ENCODE measurements at regions not wholly inside any gene's neighbourhood (a gene's known extent, or its start where the extent isn't known, plus 50 kb on each side); places are given as distances from the start of the nearest gene placed in this dataset.

DNA sequence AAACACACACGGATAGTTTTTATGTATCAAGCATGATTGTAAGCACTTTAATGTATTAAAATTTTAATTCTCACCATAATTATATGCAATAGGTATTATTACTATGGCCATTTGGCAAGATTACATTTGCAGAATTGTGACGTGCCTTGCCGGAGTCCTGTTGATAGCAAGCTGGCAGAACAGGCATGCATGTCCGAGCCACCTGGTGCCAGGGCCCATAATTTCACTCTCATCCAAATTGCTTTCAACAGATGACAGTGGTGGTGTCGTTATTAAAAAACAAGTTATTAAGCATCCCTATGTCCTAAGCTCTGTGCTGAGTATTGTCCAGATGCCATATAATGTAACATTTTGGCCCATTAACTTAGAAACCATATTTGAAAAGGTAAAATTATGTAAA is 374.3 kb downstream of the FOXO1 start:
- no peak for DNase-seq

DNA sequence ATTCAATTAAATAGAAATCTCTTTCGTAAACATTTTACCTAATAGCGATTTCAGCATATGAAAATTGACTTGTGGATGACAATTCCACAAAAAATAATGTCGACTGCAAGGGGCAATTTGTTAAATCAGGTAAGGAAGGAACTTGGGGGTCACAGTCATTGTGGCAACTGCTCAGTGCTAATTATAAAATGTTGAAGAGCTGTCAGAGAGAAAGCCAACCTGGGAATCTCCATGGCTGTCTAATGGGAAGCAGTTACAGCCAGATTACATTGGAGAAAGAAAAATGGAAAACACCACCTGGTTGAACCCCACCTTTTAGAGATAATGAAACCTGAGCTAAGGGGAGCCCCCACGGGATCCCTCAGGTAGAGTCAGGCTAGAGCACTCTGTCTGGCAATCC is 373.9 kb downstream of the FOXO1 start:
- no peak overlapping the region for H3K27ac ChIP-seq

More for the DNA sequence above, 374.3 kb downstream of the FOXO1 start:
- ATAC-seq: peak in 3 of 4 donors; percentile 45 to 62 (median 56)
- WGBS, 3 donors: 41 to 71% (median 60%) methylated on average over 5 of the region's 5 CpGs
- no peak overlapping the region for H3K4me3 ChIP-seq
- H3K27me3 ChIP-seq (ENCODE audit: insufficient read depth in 3 of 3, low read length in 2 of 3): no peaks in the 10 kb centered on the region
- H3K9me3 ChIP-seq: peaks cover 17% of the 10 kb centered on the region
- TF ChIP-seq, protein P1, sequence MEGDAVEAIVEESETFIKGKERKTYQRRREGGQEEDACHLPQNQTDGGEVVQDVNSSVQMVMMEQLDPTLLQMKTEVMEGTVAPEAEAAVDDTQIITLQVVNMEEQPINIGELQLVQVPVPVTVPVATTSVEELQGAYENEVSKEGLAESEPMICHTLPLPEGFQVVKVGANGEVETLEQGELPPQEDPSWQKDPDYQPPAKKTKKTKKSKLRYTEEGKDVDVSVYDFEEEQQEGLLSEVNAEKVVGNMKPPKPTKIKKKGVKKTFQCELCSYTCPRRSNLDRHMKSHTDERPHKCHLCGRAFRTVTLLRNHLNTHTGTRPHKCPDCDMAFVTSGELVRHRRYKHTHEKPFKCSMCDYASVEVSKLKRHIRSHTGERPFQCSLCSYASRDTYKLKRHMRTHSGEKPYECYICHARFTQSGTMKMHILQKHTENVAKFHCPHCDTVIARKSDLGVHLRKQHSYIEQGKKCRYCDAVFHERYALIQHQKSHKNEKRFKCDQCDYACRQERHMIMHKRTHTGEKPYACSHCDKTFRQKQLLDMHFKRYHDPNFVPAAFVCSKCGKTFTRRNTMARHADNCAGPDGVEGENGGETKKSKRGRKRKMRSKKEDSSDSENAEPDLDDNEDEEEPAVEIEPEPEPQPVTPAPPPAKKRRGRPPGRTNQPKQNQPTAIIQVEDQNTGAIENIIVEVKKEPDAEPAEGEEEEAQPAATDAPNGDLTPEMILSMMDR (IDR thresholded peaks at IDR 0.05): no peak
- intact Hi-C loops (cut with DNase I): no loop called here
- no peaks in the 10 kb centered on the region for H3K4me1 ChIP-seq
- no peak overlapping the region for H3K27ac ChIP-seq
- H3K36me3 ChIP-seq (ENCODE audit: insufficient read depth in 1 of 2, low read depth in 1 of 2): no peaks in the 10 kb centered on the region

DNA sequence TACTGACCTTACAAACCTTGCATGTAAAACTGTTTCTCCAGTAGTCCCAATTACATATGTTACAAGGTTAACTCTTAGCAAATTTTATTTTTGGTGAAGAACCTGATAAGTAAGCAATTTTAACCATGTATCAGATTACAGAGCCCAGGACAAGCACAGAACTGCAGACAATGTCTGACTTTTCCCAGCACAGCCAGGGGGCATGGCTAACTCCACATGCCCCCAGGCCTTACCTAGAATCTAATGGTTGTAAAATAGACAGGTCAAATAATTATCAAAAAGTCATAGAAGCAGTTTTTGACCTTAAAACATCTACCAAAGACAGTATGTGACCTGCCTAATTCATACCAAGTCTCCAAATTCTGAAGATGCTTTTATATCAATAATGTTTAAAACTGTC is 364.1 kb downstream of the FOXO1 start:
- no peak overlapping the region for H3K4me3 ChIP-seq
- intact Hi-C loops (cut with DNase I): no loop called here
- no peaks in the 10 kb centered on the region for H3K36me3 ChIP-seq (ENCODE audit: insufficient read depth in 1 of 2, low read depth in 1 of 2)
- TF ChIP-seq, protein P1 (IDR thresholded peaks at IDR 0.05): no peak
- no peak overlapping the region for H3K27ac ChIP-seq
- no peaks in the 10 kb centered on the region for H3K27me3 ChIP-seq (ENCODE audit: insufficient read depth in 3 of 3, low read length in 2 of 3)
- ATAC-seq (no peak), DNase-seq (no peak)
- peaks cover 5% of the 10 kb centered on the region for H3K9me3 ChIP-seq
- no peaks in the 10 kb centered on the region for H3K4me1 ChIP-seq

More for the DNA sequence above, 373.9 kb downstream of the FOXO1 start:
- intact Hi-C loops (cut with DNase I): no loop called here
- WGBS, 3 donors: 72 to 91% (median 81%) methylated on average over 4 of the region's 4 CpGs
- H3K4me3 ChIP-seq: no peak overlapping the region
- TF ChIP-seq, protein P1 (IDR thresholded peaks at IDR 0.05): no peak
- H3K4me1 ChIP-seq: no peaks in the 10 kb centered on the region
- DNase-seq (no peak), ATAC-seq (no peak)
- H3K27me3 ChIP-seq (ENCODE audit: insufficient read depth in 3 of 3, low read length in 2 of 3): no peaks in the 10 kb centered on the region
- no peaks in the 10 kb centered on the region for H3K36me3 ChIP-seq (ENCODE audit: insufficient read depth in 1 of 2, low read depth in 1 of 2)
- peaks cover 17% of the 10 kb centered on the region for H3K9me3 ChIP-seq

DNA sequence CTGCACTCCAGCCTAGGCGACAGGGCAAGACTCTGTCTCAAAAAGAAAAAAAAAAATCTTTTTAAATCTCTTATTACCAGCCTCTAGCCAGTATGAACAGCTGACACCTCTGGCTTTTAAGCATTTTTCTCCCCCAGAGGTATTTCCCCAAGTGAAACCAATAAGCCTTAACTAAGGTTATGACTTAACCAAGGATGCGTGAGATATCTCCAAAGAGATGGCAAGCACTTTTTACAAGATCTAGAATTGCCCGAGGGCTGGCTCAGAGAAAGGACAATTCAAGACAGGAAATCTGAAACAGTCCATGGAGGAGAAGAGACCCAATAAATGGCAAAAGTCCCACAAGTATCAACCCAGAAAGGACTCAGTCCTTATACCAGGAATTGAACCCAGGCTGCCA is 362.1 kb downstream of the FOXO1 start:
- Histone ChIP-seq H3K4me3 (no peak overlapping the region), H3K27ac (no peak overlapping the region), H3K27me3 (ENCODE audit: insufficient read depth in 3 of 3, low read length in 2 of 3) (no peaks in the 10 kb centered on the region), H3K36me3 (ENCODE audit: insufficient read depth in 1 of 2, low read depth in 1 of 2) (no peaks in the 10 kb centered on the region), H3K4me1 (no peaks in the 10 kb centered on the region), H3K9me3 (peaks cover 5% of the 10 kb centered on the region)
- DNase-seq (no peak), ATAC-seq (no peak)
- intact Hi-C loops (cut with DNase I): no loop called here
- WGBS, 3 donors: 58 to 84% (median 78%) methylated on average over 3 of the region's 3 CpGs
- TF ChIP-seq, protein P1 (IDR thresholded peaks at IDR 0.05): no peak

DNA sequence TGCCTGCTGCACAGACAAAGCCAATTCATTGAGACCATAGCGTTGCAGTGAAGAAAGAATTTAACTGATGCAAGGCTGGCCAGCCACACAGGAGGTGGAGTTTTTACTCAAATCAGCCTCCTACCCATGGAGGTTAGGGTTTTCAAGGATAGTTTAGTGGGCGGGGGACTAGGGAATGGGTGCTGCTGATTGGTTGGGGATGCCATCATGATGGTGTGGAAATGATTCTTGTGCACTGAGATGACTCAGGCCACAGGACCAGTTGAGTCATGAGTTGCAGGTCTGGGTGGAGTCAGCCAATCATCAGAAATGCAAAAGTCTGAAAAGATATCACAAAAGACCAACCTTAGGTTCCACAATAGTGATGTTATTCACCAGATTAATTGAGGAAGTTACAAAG is 359.6 kb downstream of the FOXO1 start:
- H3K4me3 ChIP-seq: no peak overlapping the region
- H3K36me3 ChIP-seq (ENCODE audit: insufficient read depth in 1 of 2, low read depth in 1 of 2): no peaks in the 10 kb centered on the region
- intact Hi-C loops (cut with DNase I): no loop called here
- no peak overlapping the region for H3K27ac ChIP-seq
- WGBS, 3 donors: 92 to 98% (median 93%) methylated on average over 2 of the region's 2 CpGs
- ATAC-seq (no peak), DNase-seq (no peak)
- H3K27me3 ChIP-seq (ENCODE audit: insufficient read depth in 3 of 3, low read length in 2 of 3): no peaks in the 10 kb centered on the region
- H3K4me1 ChIP-seq: no peaks in the 10 kb centered on the region
- TF ChIP-seq, protein P1 (IDR thresholded peaks at IDR 0.05): no peak
- peaks cover 5% of the 10 kb centered on the region for H3K9me3 ChIP-seq
